C1 segment of cervical spinal cord (tissue), 14 donors: ENCODE measurements at regions not wholly inside any gene's neighbourhood (a gene's known extent, or its start where the extent isn't known, plus 50 kb on each side); places are given as distances from the start of the nearest gene placed in this dataset.
"Not testable (repeated sequence)": the region's sequence is repeated elsewhere in the genome, so short reads cannot be mapped to it uniquely, and the experiment has no call there.

Experiments
- DNase-seq, 14 donors: peaks; one replicate each; lab custom pipeline; 2025; lab: John Stamatoyannopoulos, UW

GRCh38 chr2:33906129-33906528, 307.0 kb upstream of the FAM98A start:
- DNase-seq, result not testable (repeated sequence)

- DNase-seq, result no peak
These were observed 305.7 kb upstream of the FAM98A start for GRCh38 chr2:33904801-33905200.

GRCh38 chr2:33903701-33904100, 304.6 kb upstream of the FAM98A start:
- no peak for DNase-seq

- DNase-seq, result no peak
These were observed 304.1 kb upstream of the FAM98A start for GRCh38 chr2:33903215-33903614.

GRCh38 chr2:33900610-33901009, 301.5 kb upstream of the FAM98A start:
- DNase-seq, result no peak

- no peak for DNase-seq
These were observed 298.6 kb upstream of the FAM98A start for GRCh38 chr2:33897741-33898140.

- DNase-seq, result no peak
These were observed 294.7 kb upstream of the FAM98A start for GRCh38 chr2:33893824-33894223.

GRCh38 chr2:33891616-33892015, 292.5 kb upstream of the FAM98A start:
- DNase-seq, result no peak

GRCh38 chr2:33890686-33891085, 291.6 kb upstream of the FAM98A start:
- DNase-seq, result no peak

GRCh38 chr2:33877348-33878016, 278.4 kb upstream of the FAM98A start:
- DNase-seq, result no peak

GRCh38 chr2:33873076-33873605, 274.0 kb upstream of the FAM98A start:
- DNase-seq, result no peak

GRCh38 chr2:33859811-33860461, 260.8 kb upstream of the FAM98A start:
- DNase-seq, result no peak

- no peak for DNase-seq
These were observed 260.1 kb upstream of the FAM98A start for GRCh38 chr2:33859176-33859575.

- no peak for DNase-seq
These were observed 249.4 kb upstream of the FAM98A start for GRCh38 chr2:33848486-33848885.

- DNase-seq, result no peak
These were observed 240.7 kb upstream of the FAM98A start for GRCh38 chr2:33839791-33840190.

- no peak for DNase-seq
These were observed 237.5 kb upstream of the FAM98A start for GRCh38 chr2:33836628-33837027.

- no peak for DNase-seq
These were observed 236.8 kb upstream of the FAM98A start for GRCh38 chr2:33835911-33836310.

- DNase-seq, result no peak
These were observed 223.9 kb upstream of the FAM98A start for GRCh38 chr2:33822964-33823363.

- no peak for DNase-seq
These were observed 213.6 kb upstream of the FAM98A start for GRCh38 chr2:33812707-33813106.

GRCh38 chr2:33810046-33810835, 211.1 kb upstream of the FAM98A start:
- DNase-seq, result no peak

GRCh38 chr2:33806041-33806440, 206.9 kb upstream of the FAM98A start:
- no peak for DNase-seq

- no peak for DNase-seq
These were observed 205.1 kb upstream of the FAM98A start for GRCh38 chr2:33804155-33804554.
